Neutrophil (primary cell): ENCODE measurements at regions not wholly inside any gene's neighbourhood (a gene's known extent, or its start where the extent isn't known, plus 50 kb on each side); places are given as distances from the start of the nearest gene placed in this dataset.

Experiments
- H3K27ac ChIP-seq: fragments of 200-600 bp; sonication (generic); 2 replicates; pipeline ENCODE4 v1.5.1; 2016; ENCODE audit warnings: mild to moderate bottlenecking, moderate library complexity
- H3K27me3 ChIP-seq: fragments of 200-600 bp; sonication (generic); 2 replicates; pipeline ENCODE4 v1.6.0; 2016; ENCODE audit warnings: mild to moderate bottlenecking
- H3K36me3 ChIP-seq: fragments of 200-600 bp; sonication (generic); 2 replicates; pipeline ENCODE4 v1.5.1; 2017
- H3K4me1 ChIP-seq, 2 experiments: fragments of 200-600 bp in 1 of 2; sonication (generic) in 1 of 2; 1 replicate in 1 of 2; 2 replicates in 1 of 2; pipeline versions ENCODE4 v1.5.1 to v1.6.1; 2013 to 2016; ENCODE audit warnings: low read depth in 1 of 2, low read length in 1 of 2, mild to moderate bottlenecking in 1 of 2, moderate library complexity in 1 of 2; ENCODE audit not compliant: control insufficient read depth in 1 of 2, insufficient read depth in 1 of 2
- H3K4me3 ChIP-seq, 2 experiments: fragments of 200-600 bp in 1 of 2; sonication (generic) in 1 of 2; 1 replicate in 1 of 2; 2 replicates in 1 of 2; pipeline ENCODE4 v1.5.1; 2013 to 2016; ENCODE audit warnings: low read depth in 1 of 2, low read length in 1 of 2, mild to moderate bottlenecking in 1 of 2, moderate library complexity in 1 of 2
- H3K9me3 ChIP-seq: fragments of 200-600 bp; sonication (generic); 2 replicates; pipeline ENCODE4 v1.5.1; 2016
- CTCF ChIP-seq: fragments of 200-600 bp; sonication (generic); IDR thresholded peaks from 2 replicates; pipeline ENCODE4 v1.5.1; 2016; ENCODE audit warnings: antibody characterized with exemption

GRCh38 chr12:127570387-127570786, 696.6 kb upstream of the TMEM132C start:
- H3K4me3 ChIP-seq, result no peak overlapping the region
- H3K36me3 ChIP-seq, result no peaks in the 10 kb centered on the region
- no peaks in the 10 kb centered on the region for H3K27me3 ChIP-seq
- H3K27ac ChIP-seq, result no peak overlapping the region
- H3K9me3 ChIP-seq, result no peaks in the 10 kb centered on the region
- no peaks in the 10 kb centered on the region for H3K4me1 ChIP-seq
- TF ChIP-seq CTCF, result no peak

DNA sequence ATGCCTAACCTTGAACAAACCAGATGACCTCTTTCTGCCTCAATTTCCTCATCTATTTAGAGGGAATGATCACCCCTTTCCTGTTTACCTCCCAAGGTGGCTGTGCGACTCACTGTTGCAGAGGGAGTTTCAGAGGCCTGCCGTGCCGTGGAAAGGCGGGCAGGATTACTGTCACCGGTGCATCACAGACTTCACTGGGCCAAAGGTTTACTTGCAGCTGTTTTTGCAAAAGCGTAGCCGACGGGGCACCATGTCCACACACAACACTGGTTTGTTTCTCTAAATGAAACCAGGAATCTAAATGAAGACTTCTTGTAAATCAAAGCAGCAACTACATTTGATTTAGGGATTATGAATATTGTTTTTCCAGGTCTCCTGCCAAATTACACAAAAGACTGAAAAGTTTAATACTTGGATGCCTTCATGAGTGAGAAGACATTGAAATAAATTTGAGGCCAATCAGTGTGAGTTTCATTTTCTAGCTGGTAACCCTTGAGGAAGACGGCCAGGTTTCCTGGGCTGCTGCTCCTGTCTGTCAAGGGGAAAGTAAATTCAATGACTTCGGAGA, 696.1 kb upstream of the TMEM132C start:
- Histone ChIP-seq H3K27me3 (no peaks in the 10 kb centered on the region), H3K4me1 (no peaks in the 10 kb centered on the region), H3K4me3 (no peak overlapping the region), H3K27ac (no peak overlapping the region), H3K36me3 (no peaks in the 10 kb centered on the region), H3K9me3 (no peaks in the 10 kb centered on the region)
- TF ChIP-seq CTCF, result no peak

GRCh38 chr12:127571578-127571977, 695.4 kb upstream of the TMEM132C start:
- no peaks in the 10 kb centered on the region for H3K9me3 ChIP-seq
- no peaks in the 10 kb centered on the region for H3K27me3 ChIP-seq
- no peak overlapping the region for H3K4me3 ChIP-seq
- no peak for TF ChIP-seq CTCF
- no peak overlapping the region for H3K27ac ChIP-seq
- no peaks in the 10 kb centered on the region for H3K36me3 ChIP-seq
- no peaks in the 10 kb centered on the region for H3K4me1 ChIP-seq

GRCh38 chr12:127579446-127579845, 687.5 kb upstream of the TMEM132C start:
- Histone ChIP-seq H3K9me3 (no peaks in the 10 kb centered on the region), H3K4me3 (no peak overlapping the region), H3K36me3 (no peaks in the 10 kb centered on the region), H3K4me1 (no peaks in the 10 kb centered on the region), H3K27me3 (no peaks in the 10 kb centered on the region), H3K27ac (no peak overlapping the region)
- no peak for TF ChIP-seq CTCF

- H3K27ac ChIP-seq, result no peak overlapping the region
- H3K4me3 ChIP-seq, result no peak overlapping the region
- TF ChIP-seq CTCF, result no peak
- no peaks in the 10 kb centered on the region for H3K9me3 ChIP-seq
- no peaks in the 10 kb centered on the region for H3K36me3 ChIP-seq
- H3K27me3 ChIP-seq, result no peaks in the 10 kb centered on the region
- no peaks in the 10 kb centered on the region for H3K4me1 ChIP-seq
These were observed 684.9 kb upstream of the TMEM132C start for GRCh38 chr12:127582074-127582473.

DNA sequence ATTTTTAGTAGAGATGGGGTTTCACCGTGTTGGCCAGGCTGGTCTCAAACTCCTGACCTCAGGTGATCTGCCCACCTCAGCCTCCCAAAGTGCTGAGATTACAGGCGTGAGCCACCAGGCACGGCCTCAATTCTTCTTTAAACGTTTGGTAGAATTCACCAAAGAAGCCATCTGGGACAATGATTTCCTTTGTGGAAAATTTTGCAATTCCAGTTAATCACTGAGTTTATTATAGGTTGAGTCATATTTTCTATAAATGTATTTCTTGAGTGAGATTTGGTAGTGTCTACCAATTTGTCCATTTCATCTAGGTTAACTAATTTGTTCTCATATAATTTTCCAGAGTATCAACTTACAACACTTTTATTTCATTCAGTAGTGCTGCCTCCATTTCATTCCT, 683.9 kb upstream of the TMEM132C start:
- no peaks in the 10 kb centered on the region for H3K9me3 ChIP-seq
- H3K27ac ChIP-seq, result no peak overlapping the region
- no peaks in the 10 kb centered on the region for H3K4me1 ChIP-seq
- H3K4me3 ChIP-seq, result no peak overlapping the region
- no peaks in the 10 kb centered on the region for H3K27me3 ChIP-seq
- H3K36me3 ChIP-seq, result no peaks in the 10 kb centered on the region
- no peak for TF ChIP-seq CTCF
